HUES64 (cell line): ENCODE measurements at regions not wholly inside any gene's neighbourhood (a gene's known extent, or its start where the extent isn't known, plus 50 kb on each side); places are given as distances from the start of the nearest gene placed in this dataset.

ENCODE experiments used
- H3K27ac ChIP-seq: 2 replicates; pipeline ENCODE4 v1.7.0; 2013; ENCODE audit warnings: low read depth, low read length, inconsistent platforms
- H3K27me3 ChIP-seq: 2 replicates; pipeline ENCODE4 v1.6.1; 2013; ENCODE audit warnings: mild to moderate bottlenecking, low read length; ENCODE audit not compliant: insufficient read depth
- H3K36me3 ChIP-seq: 2 replicates; pipeline ENCODE4 v1.6.1; 2013; ENCODE audit warnings: mild to moderate bottlenecking, low read length; ENCODE audit not compliant: insufficient read depth
- H3K4me1 ChIP-seq: 2 replicates; pipeline ENCODE4 v1.6.1; 2013; ENCODE audit warnings: mild to moderate bottlenecking, low read length, moderate library complexity; ENCODE audit not compliant: insufficient read depth
- H3K4me3 ChIP-seq: 2 replicates; pipeline ENCODE4 v1.5.1; 2013; ENCODE audit warnings: mild to moderate bottlenecking, low read length, moderate library complexity
- H3K9ac ChIP-seq: 2 replicates; pipeline ENCODE4 v1.6.1; 2013; ENCODE audit warnings: mild to moderate bottlenecking, low read depth, low read length
- H3K9me3 ChIP-seq: 2 replicates; pipeline ENCODE4 v1.6.1; 2013; ENCODE audit warnings: low read depth, low read length; ENCODE audit not compliant: insufficient read depth
- WGBS: fragments of 150-250, 120-280 bp; methylation state at CpG from one replicate; pipeline ENCODE4 v1.1.7; 2013; ENCODE audit warnings: missing lambda C conversion rate; 5-methylcytosine and 5-hydroxymethylcytosine counted together

DNA sequence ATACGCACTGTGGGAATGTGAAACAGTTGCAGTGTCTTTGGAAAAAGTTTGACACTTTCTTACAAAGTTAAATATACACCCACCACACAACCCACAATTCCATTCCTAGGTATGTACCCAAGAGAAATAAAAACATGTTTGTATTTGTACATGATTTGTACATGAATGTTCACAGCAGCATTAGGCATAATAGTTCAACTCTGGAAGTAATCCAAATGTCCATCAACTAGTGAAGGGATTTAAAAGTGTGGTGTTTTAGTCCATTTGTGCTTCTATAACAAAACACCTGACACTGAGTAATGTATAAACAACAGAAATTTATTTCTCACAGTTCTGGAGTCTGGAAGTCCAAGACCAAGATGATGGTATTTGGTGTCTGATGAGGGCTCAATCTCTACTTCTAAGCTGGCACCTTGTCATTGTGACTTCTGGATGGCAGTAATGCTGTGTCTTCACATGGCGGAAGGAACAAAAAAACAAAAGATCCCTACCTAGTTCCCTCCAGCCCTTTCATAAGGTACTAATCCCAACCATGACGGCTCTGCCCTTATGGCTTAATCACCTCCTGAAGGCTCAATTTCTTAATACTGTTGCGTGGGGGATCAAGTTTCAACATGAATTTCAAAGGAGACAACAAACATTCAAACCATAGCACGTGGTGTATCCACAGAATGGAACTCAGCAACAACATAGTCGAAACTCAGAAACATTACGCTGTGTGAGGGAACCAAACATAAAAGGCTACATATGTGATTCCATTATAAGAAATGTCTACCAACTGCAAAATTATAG is 120.5 kb downstream of the AQP9 start:
- Histone ChIP-seq H3K27me3 (no peaks in the 10 kb centered on the region), H3K9ac (no peak overlapping the region), H3K27ac (no peak overlapping the region), H3K4me1 (peaks cover 26% of the 10 kb centered on the region), H3K36me3 (no peaks in the 10 kb centered on the region), H3K9me3 (peaks cover 9% of the 10 kb centered on the region), H3K4me3 (no peak overlapping the region)
- WGBS: 86% methylated on average over 5 of the region's 7 CpGs

DNA sequence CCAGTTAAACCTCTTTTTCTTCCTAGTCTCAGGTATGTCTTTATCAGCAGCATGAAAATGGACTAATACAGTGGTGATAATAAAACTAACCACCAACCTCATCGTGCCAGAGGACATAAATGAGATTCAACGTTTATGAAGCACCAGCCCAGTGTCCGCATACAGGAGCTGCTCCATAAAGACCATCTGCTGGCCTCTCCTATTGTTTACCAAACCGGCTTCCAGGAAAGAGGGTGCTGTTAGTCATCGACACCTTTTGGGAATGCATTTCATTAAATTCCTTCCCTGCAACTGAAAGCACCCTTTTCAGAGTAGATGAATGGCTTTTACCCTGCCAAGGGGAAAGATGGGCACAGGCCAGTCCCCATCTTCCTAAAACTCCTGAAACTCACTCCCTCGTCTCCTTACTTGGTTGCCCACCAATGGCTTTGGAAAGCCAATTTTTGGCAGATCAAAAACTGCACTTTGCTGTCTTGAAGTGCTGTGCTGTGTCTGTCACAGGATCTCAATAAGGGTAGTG is 122.1 kb downstream of the AQP9 start:
- Histone ChIP-seq H3K27me3 (no peaks in the 10 kb centered on the region), H3K9ac (no peak overlapping the region), H3K27ac (peak overlapping the region; percentile 56; the same call in 1 of the 2 replicates), H3K36me3 (no peaks in the 10 kb centered on the region), H3K9me3 (0 out of 2 replicates have a peak, but pooled peaks cover 3% of the 10 kb centered on the region), H3K4me3 (no peak overlapping the region), H3K4me1 (peaks cover 29% of the 10 kb centered on the region)
- WGBS: 27% methylated on average over 6 of the region's 6 CpGs

DNA sequence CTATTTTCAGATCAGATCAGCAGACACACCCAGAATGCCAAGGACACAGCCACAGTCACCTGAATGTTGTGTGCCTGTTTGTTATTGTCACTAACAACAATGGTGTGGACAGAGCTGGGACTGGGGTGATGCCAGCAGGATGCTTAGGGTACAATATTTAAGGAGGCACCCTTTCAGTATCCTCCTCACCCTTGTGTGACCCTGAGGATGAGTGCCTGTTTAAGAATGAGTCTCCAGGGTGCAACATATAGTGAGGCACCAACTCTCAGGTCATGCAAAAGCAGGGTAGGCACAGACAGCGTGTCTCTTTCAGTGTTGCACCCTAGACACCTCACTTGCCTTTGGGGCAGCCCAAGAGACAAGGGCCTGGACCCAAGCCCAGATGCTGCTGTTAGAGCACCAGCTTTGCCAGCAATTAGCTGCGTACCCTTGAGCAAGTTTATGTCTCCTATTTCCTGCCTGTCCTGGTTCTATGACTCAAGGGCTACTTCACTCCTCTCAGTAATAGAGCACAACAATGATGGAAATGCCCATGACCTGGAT is 122.6 kb downstream of the AQP9 start:
- no peak overlapping the region for H3K9ac ChIP-seq
- no peaks in the 10 kb centered on the region for H3K27me3 ChIP-seq
- peak overlapping the region; percentile 42; the same call in 1 of the 2 replicates for H3K27ac ChIP-seq
- H3K4me1 ChIP-seq: peaks cover 29% of the 10 kb centered on the region
- no peak overlapping the region for H3K4me3 ChIP-seq
- no peaks in the 10 kb centered on the region for H3K36me3 ChIP-seq
- WGBS: 95% methylated on average over 2 of the region's 2 CpGs
- 0 out of 2 replicates have a peak, but pooled peaks cover 3% of the 10 kb centered on the region for H3K9me3 ChIP-seq

DNA sequence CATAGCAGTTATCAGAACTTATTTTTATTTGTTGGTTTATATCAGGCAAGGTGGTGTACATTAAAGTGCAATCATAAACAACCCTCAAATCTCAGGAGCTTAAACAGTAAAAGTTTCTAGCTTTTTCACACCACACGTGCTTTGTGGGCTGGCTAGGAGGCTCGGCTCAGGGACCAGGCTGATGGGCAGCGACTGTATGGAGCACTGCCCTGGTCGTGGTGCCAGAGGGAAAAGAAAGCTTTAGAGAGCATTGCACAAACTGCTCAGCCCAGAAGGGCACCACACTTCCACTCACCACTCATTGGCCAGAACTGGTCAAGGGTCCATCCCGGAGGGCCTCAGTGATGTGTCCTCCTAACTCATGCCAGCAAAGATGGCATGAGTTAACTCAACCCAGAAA is 123.2 kb downstream of the AQP9 start:
- Histone ChIP-seq H3K36me3 (no peaks in the 10 kb centered on the region), H3K9me3 (no peaks in the 10 kb centered on the region), H3K27me3 (no peaks in the 10 kb centered on the region), H3K4me3 (no peak overlapping the region), H3K4me1 (peaks cover 29% of the 10 kb centered on the region), H3K9ac (no peak overlapping the region), H3K27ac (no peak overlapping the region)
- WGBS: 84% methylated on average over 5 of the region's 5 CpGs

DNA sequence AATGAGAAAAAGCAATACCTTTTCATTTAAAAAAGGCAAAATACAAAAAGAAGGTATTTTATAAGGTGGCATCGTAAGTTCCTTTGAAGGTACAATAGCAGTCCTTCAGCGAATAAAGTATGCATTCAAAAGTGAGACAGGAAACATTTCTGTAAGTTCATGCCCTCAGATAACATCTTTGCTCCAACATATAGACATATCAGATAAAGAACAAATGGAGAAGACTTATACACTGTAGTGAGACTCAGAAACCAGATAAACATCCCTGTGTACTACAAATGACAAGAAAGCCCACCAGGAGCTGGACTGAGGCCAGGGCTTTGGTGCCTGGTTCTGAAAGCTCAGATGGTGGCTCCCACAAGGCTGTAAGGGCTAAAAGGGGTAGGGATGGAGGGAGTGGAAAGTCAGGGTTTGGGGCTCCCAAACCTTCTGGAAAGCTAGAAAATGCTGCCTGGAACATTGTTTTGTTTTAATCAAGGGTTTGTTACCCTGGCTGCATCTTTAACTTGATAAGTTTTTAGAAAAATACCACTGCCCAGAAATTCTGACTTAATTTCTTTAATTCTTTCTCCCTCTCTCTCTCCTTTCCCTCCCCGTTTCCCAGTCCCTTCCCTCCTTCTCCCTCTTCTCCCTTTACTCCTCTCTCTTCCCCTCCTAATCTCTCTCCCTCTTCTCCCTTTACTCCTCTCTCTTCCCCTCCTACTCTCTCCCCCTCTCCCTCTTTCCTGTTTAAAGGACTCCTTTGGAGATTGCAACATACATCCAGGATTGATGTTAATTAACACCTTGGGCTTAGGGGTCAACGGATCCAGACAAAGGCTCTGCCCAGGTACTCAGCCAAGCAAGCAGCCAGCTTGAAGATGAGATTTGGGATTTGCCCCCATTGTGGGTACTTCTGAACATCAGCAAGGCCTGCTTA is 126.1 kb downstream of the AQP9 start:
- Histone ChIP-seq H3K36me3 (no peaks in the 10 kb centered on the region), H3K4me3 (no peak overlapping the region), H3K27me3 (no peaks in the 10 kb centered on the region), H3K9ac (no peak overlapping the region), H3K27ac (no peak overlapping the region), H3K9me3 (0 out of 2 replicates have a peak, but pooled peaks cover 4% of the 10 kb centered on the region), H3K4me1 (peaks cover 23% of the 10 kb centered on the region)
- 85% methylated on average over 4 of the region's 4 CpGs for WGBS

DNA sequence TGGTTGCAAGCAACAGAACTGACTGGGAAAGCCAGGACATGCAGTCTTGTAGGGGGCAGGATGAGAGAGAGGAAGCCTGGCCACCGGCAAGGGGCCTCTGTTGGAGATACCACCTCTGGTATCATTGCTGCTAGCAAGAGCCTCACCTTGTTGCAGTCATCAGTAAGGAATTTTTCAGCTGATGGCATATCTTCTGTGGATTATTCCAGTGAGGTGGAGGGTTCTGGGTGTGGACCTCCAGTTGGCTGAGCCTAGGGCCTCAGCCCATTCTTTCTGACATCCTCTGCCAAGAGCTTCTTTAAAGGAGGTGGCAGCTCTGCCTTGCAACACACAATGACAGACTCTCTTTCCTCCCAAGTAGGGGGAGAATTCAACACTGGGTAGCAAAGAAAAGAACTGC is 128.9 kb downstream of the AQP9 start:
- Histone ChIP-seq H3K4me3 (no peak overlapping the region), H3K4me1 (peaks cover 3% of the 10 kb centered on the region; the same call in 1 of the 2 replicates), H3K27ac (no peak overlapping the region), H3K27me3 (no peaks in the 10 kb centered on the region), H3K9me3 (peaks cover 8% of the 10 kb centered on the region; the same call in 1 of the 2 replicates), H3K9ac (no peak overlapping the region), H3K36me3 (no peaks in the 10 kb centered on the region)
- WGBS: 86% methylated on average over 1 of the region's 1 CpG

DNA sequence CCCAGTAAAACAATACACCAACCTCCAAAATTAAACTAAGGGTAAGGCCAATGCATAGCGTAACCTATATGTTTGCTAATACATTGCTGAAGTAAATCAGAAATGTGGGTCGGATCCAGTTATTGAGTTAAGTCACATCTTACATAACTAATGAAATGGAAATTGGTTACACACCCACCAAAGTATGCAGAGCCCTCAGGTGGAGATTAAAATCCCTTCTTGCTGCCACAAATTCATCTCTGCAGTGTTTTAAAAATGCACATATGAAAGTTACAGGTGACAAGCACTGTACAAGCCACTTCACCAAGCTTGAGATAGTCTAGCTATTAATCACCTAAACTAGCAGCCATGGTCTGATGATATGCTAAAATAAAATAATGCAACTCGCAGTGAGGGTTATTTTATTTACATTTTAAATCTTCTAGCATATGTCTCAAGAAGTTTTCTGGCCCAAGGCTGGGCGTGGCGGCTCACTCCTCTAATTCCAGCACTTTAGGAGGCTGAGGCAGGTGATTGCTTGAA is 130.6 kb downstream of the AQP9 start:
- WGBS: 87% methylated on average over 3 of the region's 5 CpGs
- H3K4me1 ChIP-seq: peaks cover 3% of the 10 kb centered on the region; the same call in 1 of the 2 replicates
- no peak overlapping the region for H3K9ac ChIP-seq
- H3K36me3 ChIP-seq: no peaks in the 10 kb centered on the region
- no peaks in the 10 kb centered on the region for H3K27me3 ChIP-seq
- H3K27ac ChIP-seq: no peak overlapping the region
- H3K4me3 ChIP-seq: no peak overlapping the region
- H3K9me3 ChIP-seq: peaks cover 8% of the 10 kb centered on the region; the same call in 1 of the 2 replicates

DNA sequence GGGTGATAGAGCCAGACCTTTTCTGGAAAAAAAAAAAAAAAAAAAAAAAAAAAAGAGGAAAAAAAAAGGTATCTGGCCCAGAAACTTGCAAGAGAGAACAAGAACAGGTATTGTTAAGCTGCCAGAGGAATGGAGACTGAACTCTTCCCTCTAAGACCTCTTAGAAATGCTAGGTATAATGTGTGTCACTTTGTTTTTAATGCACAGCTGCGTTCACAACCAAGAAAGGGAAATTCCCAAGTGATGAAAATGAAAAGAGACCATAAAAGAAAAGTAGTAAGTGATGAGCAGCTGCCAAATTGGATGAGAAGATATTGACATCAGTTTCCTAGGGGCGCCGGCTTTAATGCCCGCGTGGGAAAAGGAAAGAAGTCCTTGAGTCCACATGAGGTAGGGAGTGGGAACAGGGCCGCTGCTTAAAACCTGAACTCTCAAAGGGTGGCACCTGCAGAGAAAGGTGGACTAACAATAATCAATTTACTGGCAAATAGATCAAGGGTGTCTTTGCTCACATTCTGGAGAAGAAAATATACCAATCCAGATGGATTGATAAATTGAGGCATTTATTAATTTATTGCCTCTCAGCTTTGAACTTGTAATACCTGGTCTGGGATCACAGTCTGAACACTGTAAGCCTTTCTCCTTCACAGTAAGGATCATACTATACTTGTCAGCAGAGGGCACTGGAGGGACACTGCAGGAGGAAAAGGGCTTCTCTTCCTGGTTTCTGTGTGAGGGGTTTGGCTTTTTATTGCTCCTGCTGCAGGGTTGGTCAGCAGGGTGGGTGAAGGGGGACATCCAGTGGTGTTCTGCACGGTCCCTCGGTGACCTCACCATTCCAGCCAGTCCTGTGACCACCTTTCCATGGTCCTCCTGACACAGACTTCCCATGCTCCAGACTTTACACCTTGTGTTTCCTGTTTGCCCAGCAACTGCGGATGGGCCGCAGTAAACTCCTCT is 131.6 kb downstream of the AQP9 start:
- H3K36me3 ChIP-seq: no peaks in the 10 kb centered on the region
- no peaks in the 10 kb centered on the region for H3K27me3 ChIP-seq
- no peaks in the 10 kb centered on the region; the same call in 1 of the 2 replicates for H3K4me1 ChIP-seq
- peaks cover 8% of the 10 kb centered on the region; the same call in 1 of the 2 replicates for H3K9me3 ChIP-seq
- H3K4me3 ChIP-seq: no peak overlapping the region
- WGBS: 61% methylated on average over 10 of the region's 10 CpGs
- H3K27ac ChIP-seq: no peak overlapping the region
- H3K9ac ChIP-seq: no peak overlapping the region

DNA sequence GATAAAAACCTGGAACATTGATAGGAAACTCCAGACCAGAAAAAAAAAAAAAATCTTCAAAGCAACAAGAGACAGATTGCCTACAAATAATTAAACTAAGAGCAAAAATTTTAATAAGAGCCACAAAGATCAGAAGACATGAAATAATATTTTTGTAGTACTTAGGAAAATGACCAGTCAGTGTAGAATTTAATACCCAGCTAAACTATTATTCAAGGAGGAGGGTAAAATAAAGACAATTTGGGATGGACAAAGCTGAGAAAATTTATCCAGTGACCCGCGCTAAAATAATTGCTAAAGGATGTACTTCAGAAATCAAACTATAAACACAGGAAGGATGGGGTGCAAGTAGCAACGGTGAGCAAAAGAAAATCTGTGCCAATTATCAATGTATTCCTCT is 133.2 kb downstream of the AQP9 start:
- no peak overlapping the region for H3K9ac ChIP-seq
- H3K9me3 ChIP-seq: peaks cover 8% of the 10 kb centered on the region; the same call in 1 of the 2 replicates
- no peak overlapping the region for H3K27ac ChIP-seq
- no peaks in the 10 kb centered on the region for H3K27me3 ChIP-seq
- no peaks in the 10 kb centered on the region for H3K36me3 ChIP-seq
- H3K4me1 ChIP-seq: no peaks in the 10 kb centered on the region; the same call in 1 of the 2 replicates
- H3K4me3 ChIP-seq: no peak overlapping the region
- 97% methylated on average over 3 of the region's 3 CpGs for WGBS

DNA sequence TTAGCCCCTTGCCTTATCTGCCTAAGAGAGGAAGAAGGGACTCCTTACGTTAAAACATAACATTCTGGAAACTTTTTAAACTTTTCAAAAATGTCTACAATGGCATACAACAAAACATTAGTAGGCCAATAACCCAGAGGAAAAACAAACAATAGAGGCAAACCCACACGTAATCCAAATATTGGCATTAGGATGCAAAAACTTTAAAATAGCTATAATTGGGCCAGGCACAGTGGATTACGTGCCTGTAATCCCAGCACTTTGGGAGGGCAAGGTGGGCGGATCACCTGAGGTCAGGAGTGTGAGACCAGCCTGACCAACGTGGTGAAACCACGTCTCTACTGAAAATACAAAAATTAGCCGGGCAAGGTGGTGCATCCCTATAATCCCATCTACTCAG is 134.9 kb downstream of the AQP9 start:
- 97% methylated on average over 7 of the region's 7 CpGs for WGBS
- Histone ChIP-seq H3K4me3 (no peak overlapping the region), H3K36me3 (no peaks in the 10 kb centered on the region), H3K9ac (no peak overlapping the region), H3K4me1 (no peaks in the 10 kb centered on the region; the same call in 1 of the 2 replicates), H3K27ac (no peak overlapping the region), H3K9me3 (peaks cover 4% of the 10 kb centered on the region; the same call in 1 of the 2 replicates), H3K27me3 (no peaks in the 10 kb centered on the region)
